DMS153 treated with DMSO at 0.1 percent for 48 hours (cell line): ENCODE measurements at regions not wholly inside any gene's neighbourhood (a gene's known extent, or its start where the extent isn't known, plus 50 kb on each side); places are given as distances from the start of the nearest gene placed in this dataset.

Experiments
- DNase-seq: peaks from one replicate; lab custom pipeline; 2025; ENCODE audit not compliant: unreplicated experiment; lab: John Stamatoyannopoulos, UW

DNA sequence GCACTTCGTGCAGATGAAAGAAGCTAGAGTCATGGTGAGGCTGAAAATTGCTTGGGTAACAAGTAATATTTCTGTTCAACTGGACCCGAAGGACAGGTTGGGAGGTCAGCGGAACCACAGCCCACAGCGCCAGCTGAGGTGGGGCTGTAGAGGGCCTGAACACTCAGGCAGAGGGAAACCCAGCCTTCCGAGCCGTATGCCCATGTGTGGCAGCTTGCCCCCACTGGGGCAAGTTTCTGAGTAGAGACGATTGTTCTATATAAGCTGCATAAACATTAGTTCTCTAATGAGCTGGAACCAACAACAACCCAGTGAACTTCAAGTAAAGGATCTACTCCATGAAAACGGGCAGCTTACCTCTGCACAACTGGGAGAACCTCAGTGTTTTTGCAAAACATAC is 58.4 kb upstream of the TNS3 start:
- no peak for DNase-seq

GRCh38 chr7:47639495-47640110 is 57.7 kb upstream of the TNS3 start:
- no peak for DNase-seq

- no peak for DNase-seq
Observed at GRCh38 chr7:47638679-47639315, 56.9 kb upstream of the TNS3 start.

DNA sequence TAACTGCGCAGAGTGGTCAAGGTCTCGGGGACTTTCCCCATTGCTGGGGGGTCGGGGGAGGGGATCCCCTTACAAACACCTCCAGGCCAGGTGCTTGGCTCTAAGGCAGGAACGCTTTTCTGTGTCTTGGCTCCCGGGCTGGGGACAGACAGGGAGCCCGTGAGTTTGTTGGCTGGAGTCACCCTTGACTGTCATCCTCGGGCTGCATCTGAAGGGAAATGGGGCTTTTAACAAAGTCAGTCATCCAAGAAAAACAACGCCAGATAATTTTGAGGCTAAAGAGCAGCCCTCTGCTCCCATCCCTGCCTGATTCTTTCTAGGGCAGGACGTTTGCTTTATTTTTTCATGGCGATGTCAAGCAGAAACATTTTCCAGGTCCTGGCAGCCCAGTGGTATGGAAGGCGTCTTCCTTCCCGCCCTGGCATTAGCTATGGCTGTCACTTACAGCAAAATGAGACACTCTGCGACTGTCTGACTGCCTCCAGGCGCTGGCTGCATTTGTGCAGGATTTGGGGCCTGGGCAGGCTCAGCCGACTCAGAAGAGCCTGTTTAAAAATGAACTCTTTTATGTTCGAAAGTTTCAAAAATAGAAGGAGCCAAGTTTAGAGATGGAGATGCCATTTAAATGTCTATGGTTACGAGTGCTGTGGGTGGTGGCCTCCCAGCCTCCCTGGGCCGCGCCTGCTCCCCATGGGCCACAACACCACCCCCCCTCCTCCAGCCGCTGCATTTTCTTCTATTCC is 54.7 kb upstream of the TNS3 start:
- DNase-seq = no peak

- DNase-seq = no peak
Observed at GRCh38 chr7:47636081-47636432, 54.1 kb upstream of the TNS3 start.

DNA sequence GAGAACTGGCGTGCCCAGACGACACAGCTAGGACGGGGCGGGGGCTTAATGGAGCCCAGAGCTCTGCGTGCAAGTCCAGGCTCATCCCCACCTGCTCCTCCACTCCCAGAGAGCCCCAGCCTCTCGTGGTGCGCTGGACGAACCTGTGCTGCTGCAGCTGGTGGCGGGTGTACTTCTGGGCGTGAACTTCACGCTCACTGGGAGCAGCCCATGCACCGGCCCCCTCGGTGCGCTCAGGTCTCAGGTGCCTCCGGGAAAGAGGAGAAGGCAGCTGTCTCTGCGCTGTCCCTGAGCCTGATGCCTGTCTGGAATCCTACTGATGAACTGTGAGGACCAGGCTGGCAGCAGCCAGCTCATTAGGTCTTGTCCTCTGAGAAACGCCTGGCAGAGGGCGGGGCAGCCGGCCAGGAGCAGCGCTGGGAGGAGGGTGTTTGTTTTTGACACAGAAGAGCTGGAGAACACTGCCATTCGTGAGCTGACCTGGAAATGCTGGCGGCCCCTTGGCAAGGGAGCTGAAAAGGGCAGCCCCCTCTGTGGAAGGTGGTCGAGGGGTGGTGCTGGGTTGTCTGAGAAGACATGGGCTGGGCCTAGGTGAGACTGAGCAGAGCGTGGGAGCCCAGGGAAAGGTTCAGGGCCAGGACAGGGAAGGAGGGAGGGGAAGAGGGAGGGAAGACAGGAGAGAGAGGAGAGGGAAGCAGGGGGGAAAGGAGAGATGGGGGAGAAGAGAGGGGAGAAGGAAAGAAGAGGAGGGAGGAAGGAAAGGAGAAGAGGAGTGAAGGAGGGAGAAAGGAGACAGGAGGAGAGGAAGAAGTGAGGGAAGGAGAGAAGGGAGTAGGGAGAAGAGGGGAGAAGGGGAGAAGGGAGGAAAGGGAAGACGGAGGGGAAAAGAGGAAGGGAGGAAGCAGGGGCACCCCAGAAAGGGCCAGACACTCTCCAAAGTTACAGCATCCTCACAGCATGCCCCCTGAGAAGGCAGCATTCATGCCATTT is 53.5 kb upstream of the TNS3 start:
- DNase-seq = peak; percentile 98

DNA sequence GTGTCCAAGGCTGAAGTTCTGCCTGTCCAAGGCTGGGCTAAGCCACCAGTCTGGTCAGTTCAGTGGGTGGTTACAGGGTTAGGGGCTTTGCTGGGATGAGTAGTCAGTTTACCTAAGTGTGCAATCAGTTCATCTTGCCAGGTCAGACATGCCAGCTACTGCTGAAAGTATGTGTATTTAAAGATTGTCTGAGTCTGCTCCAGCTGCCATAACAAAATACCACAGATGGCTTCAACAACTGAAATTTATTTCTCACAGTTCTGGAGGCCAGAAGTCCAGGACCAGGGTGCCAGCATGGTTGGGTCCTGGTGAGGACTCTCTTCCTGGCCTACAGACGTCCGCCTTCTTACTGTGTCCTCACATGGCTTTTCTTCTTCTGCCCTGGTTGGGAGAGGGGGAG is 52.4 kb upstream of the TNS3 start:
- DNase-seq = no peak

GRCh38 chr7:47633134-47633533 is 51.2 kb upstream of the TNS3 start:
- DNase-seq = no peak
